ENCODE measurements at regions not wholly inside any gene's neighbourhood (a gene's known extent, or its start where the extent isn't known, plus 50 kb on each side); places are given as distances from the start of the nearest gene placed in this dataset.
"Not testable (repeated sequence)": the region's sequence is repeated elsewhere in the genome, so short reads cannot be mapped to it uniquely, and the experiment has no call there.

GRCh38 chr6:71007298-71007697, 50.4 kb upstream of the B3GAT2 start:
- peaks cover 20% of the 10 kb centered on the region for H3K4me1 Mint-ChIP-seq (ENCODE audit: low read depth, unreplicated experiment)
- not testable (repeated sequence) for DNase-seq; H3K27me3 Mint-ChIP-seq (ENCODE audit: unreplicated experiment); H3K36me3 Mint-ChIP-seq (ENCODE audit: unreplicated experiment); H3K4me3 Mint-ChIP-seq (ENCODE audit: unreplicated experiment); H3K27ac Mint-ChIP-seq (ENCODE audit: unreplicated experiment); H3K9me3 Mint-ChIP-seq (ENCODE audit: unreplicated experiment)

GRCh38 chr6:71011871-71012371, 55.1 kb upstream of the B3GAT2 start:
- Mint-ChIP-seq H3K27me3 (ENCODE audit: unreplicated experiment) (peaks cover 13% of the 10 kb centered on the region), H3K27ac (ENCODE audit: unreplicated experiment) (peak overlapping the region; percentile 77), H3K9me3 (ENCODE audit: unreplicated experiment) (peaks cover 14% of the 10 kb centered on the region), H3K36me3 (ENCODE audit: unreplicated experiment) (no peaks in the 10 kb centered on the region), H3K4me1 (ENCODE audit: low read depth, unreplicated experiment) (peaks cover 36% of the 10 kb centered on the region), H3K4me3 (ENCODE audit: unreplicated experiment) (peak overlapping the region; percentile 79)
- DNase-seq = peak; percentile 58
- TF ChIP-seq CTCF (IDR thresholded peaks at IDR 0.05; ENCODE audit: partially characterized antibody, unreplicated experiment) = no peak

- Mint-ChIP-seq H3K36me3 (ENCODE audit: unreplicated experiment) (no peaks in the 10 kb centered on the region), H3K4me3 (ENCODE audit: unreplicated experiment) (peak overlapping the region; percentile 77), H3K9me3 (ENCODE audit: unreplicated experiment) (peaks cover 14% of the 10 kb centered on the region), H3K27me3 (ENCODE audit: unreplicated experiment) (peaks cover 13% of the 10 kb centered on the region), H3K27ac (ENCODE audit: unreplicated experiment) (peak overlapping the region; percentile 78), H3K4me1 (ENCODE audit: low read depth, unreplicated experiment) (peaks cover 36% of the 10 kb centered on the region)
- TF ChIP-seq CTCF (IDR thresholded peaks at IDR 0.05; ENCODE audit: partially characterized antibody, unreplicated experiment) = peak; percentile 82
- peak; percentile 31 for DNase-seq
These were observed 56.1 kb upstream of the B3GAT2 start for GRCh38 chr6:71012866-71013469.

- H3K27ac Mint-ChIP-seq (ENCODE audit: unreplicated experiment) = no peak overlapping the region
- no peak for DNase-seq
- TF ChIP-seq CTCF (IDR thresholded peaks at IDR 0.05; ENCODE audit: partially characterized antibody, unreplicated experiment) = no peak
- H3K9me3 Mint-ChIP-seq (ENCODE audit: unreplicated experiment) = peaks cover 15% of the 10 kb centered on the region
- peaks cover 34% of the 10 kb centered on the region for H3K4me1 Mint-ChIP-seq (ENCODE audit: low read depth, unreplicated experiment)
- no peak overlapping the region for H3K4me3 Mint-ChIP-seq (ENCODE audit: unreplicated experiment)
- peaks cover 13% of the 10 kb centered on the region for H3K27me3 Mint-ChIP-seq (ENCODE audit: unreplicated experiment)
- no peaks in the 10 kb centered on the region for H3K36me3 Mint-ChIP-seq (ENCODE audit: unreplicated experiment)
These were observed 58.5 kb upstream of the B3GAT2 start for GRCh38 chr6:71015392-71015791.

- Mint-ChIP-seq H3K27ac (ENCODE audit: unreplicated experiment) (no peak overlapping the region), H3K4me3 (ENCODE audit: unreplicated experiment) (no peak overlapping the region), H3K27me3 (ENCODE audit: unreplicated experiment) (no peaks in the 10 kb centered on the region), H3K4me1 (ENCODE audit: low read depth, unreplicated experiment) (peaks cover 6% of the 10 kb centered on the region), H3K36me3 (ENCODE audit: unreplicated experiment) (no peaks in the 10 kb centered on the region), H3K9me3 (ENCODE audit: unreplicated experiment) (peaks cover 1% of the 10 kb centered on the region)
- TF ChIP-seq CTCF (IDR thresholded peaks at IDR 0.05; ENCODE audit: partially characterized antibody, unreplicated experiment) = no peak
- DNase-seq = no peak
These were observed 71.5 kb upstream of the B3GAT2 start for GRCh38 chr6:71028236-71028876.

Data from glutamatergic neuron (in vitro differentiated cells).